HCT116 (cell line): ENCODE measurements at regions not wholly inside any gene's neighbourhood (a gene's known extent, or its start where the extent isn't known, plus 50 kb on each side); places are given as distances from the start of the nearest gene placed in this dataset.

Experiments
- ATAC-seq: fragments of 200-7000 bp; cut with Tn5 transposase; 2 replicates; pipeline ENCODE4 v1.9.1; 2020; ENCODE audit warnings: mild to moderate bottlenecking, moderate library complexity
- BruUV-seq: library from RNA; stranded (reverse); fragments of 400-500 nt; replicated peaks from 2 replicates; lab custom pipeline; 2021; lab: Mats Ljungman, UMichigan
- CTCF ChIA-PET: fragments of 300-600 bp; sonication (Branson Sonifier 250); formaldehyde crosslinking; loops from one replicate; lab custom pipeline; 2021; ENCODE audit warnings: antibody characterized with exemption; lab: Charles Lee
- POLR2A ChIA-PET: fragments of 300-600, 350-600 bp; sonication (Branson Sonifier 250); formaldehyde crosslinking; loops from one replicate; lab custom pipeline; 2021; ENCODE audit warnings: antibody characterized with exemption; lab: Charles Lee
- RAD21 ChIA-PET, 2 experiments: fragments of 300-600 bp; sonication (Branson Sonifier 250); formaldehyde crosslinking; loops; one replicate each; lab custom pipeline; 2023; ENCODE audit warnings: low total read pairs in 2 of 2; ENCODE audit not compliant: uncharacterized antibody in 2 of 2, unreplicated experiment in 2 of 2, low non-redundant PET in 1 of 2; lab: Charles Lee
- DNase-seq: peaks from one replicate; pipeline ENCODE4 v3.0.0-alpha.2; 2010; ENCODE audit warnings: low read depth, low spot score
- H2AFZ ChIP-seq: fragments of 200-600 bp; shearing (Covaris generic), sonication (generic); 2 replicates; pipeline ENCODE4 v1.6.1; 2017; ENCODE audit warnings: low read depth, mixed run types, mixed read lengths, antibody characterized with exemption, low read length; ENCODE audit not compliant: poor library complexity, severe bottlenecking
- H3K27ac ChIP-seq: 2 replicates; pipeline ENCODE4 v1.5.1; 2012; ENCODE audit warnings: low read depth, low read length
- H3K27me3 ChIP-seq: fragments of 200-600 bp; sonication (generic); 2 replicates; pipeline ENCODE4 v1.6.1; 2016; ENCODE audit warnings: mixed run types, low read length, mixed read lengths; ENCODE audit not compliant: insufficient read depth
- H3K36me3 ChIP-seq, 2 experiments: fragments of 200-500 bp in 1 of 2; fragments of 200-600 bp in 1 of 2; sonication (Bioruptor generic) in 1 of 2; sonication (generic) in 1 of 2; 2 replicates each; pipeline versions ENCODE4 v1.5.1 to v1.6.1; 2014 to 2016; ENCODE audit warnings: low read length in 2 of 2, inconsistent platforms in 1 of 2, mixed read lengths in 1 of 2, mixed run types in 1 of 2; ENCODE audit not compliant: insufficient read depth in 2 of 2, control insufficient read depth in 1 of 2
- H3K4me1 ChIP-seq, 2 experiments: fragments of 200-600 bp in 1 of 2; sonication (generic) in 1 of 2; 2 replicates each; pipeline versions ENCODE4 v1.5.1 to v1.6.1; 2012 to 2017; ENCODE audit warnings: low read length in 2 of 2, inconsistent platforms in 1 of 2, mild to moderate bottlenecking in 1 of 2, mixed read lengths in 1 of 2, mixed run types in 1 of 2, moderate library complexity in 1 of 2; ENCODE audit not compliant: insufficient read depth in 2 of 2, control insufficient read depth in 1 of 2
- H3K4me2 ChIP-seq: fragments of 200-600 bp; sonication (generic); 2 replicates; pipeline ENCODE4 v1.6.1; 2017; ENCODE audit warnings: mixed run types, low read length, mixed read lengths
- H3K4me3 ChIP-seq, 2 experiments: fragments of 200-600 bp in 1 of 2; sonication (generic) in 1 of 2; replicated peaks in 1 of 2; 2 replicates each; pipeline ENCODE4 v1.5.1; 2011 to 2016; ENCODE audit warnings: low read length in 2 of 2, control low read depth in 1 of 2, low read depth in 1 of 2, mild to moderate bottlenecking in 1 of 2, mixed read lengths in 1 of 2, mixed run types in 1 of 2
- H3K79me2 ChIP-seq: fragments of 200-600 bp; sonication (generic); 2 replicates; pipeline ENCODE4 v1.6.1; 2017; ENCODE audit warnings: mild to moderate bottlenecking, mixed run types, low read length, moderate library complexity, mixed read lengths; ENCODE audit not compliant: insufficient read depth
- H3K9ac ChIP-seq: fragments of 200-600 bp; sonication (generic); 2 replicates; pipeline ENCODE4 v1.6.1; 2016; ENCODE audit warnings: low read length, mixed read lengths
- H3K9me2 ChIP-seq: fragments of 200-600 bp; sonication (generic), shearing (Covaris generic); 2 replicates; pipeline ENCODE4 v1.6.1; 2017; ENCODE audit warnings: mixed run types, mild to moderate bottlenecking, moderate library complexity; ENCODE audit not compliant: insufficient read depth
- H3K9me3 ChIP-seq, 2 experiments: fragments of 200-500 bp in 1 of 2; fragments of 200-600 bp in 1 of 2; sonication (Bioruptor generic) in 1 of 2; sonication (generic) in 1 of 2; 2 replicates each; pipeline ENCODE4 v1.6.1; 2014 to 2017; ENCODE audit warnings: low read length in 2 of 2, mixed read lengths in 2 of 2, inconsistent platforms in 1 of 2, low read depth in 1 of 2, mild to moderate bottlenecking in 1 of 2, mixed run types in 1 of 2, moderate library complexity in 1 of 2; ENCODE audit not compliant: control insufficient read depth in 1 of 2, insufficient read depth in 1 of 2
- H4K20me1 ChIP-seq: fragments of 200-600 bp; sonication (generic), shearing (Covaris generic); 2 replicates; pipeline ENCODE4 v1.6.1; 2017; ENCODE audit warnings: mixed run types, mild to moderate bottlenecking, moderate library complexity; ENCODE audit not compliant: insufficient read depth
- CBX3 ChIP-seq: IDR thresholded peaks from 2 replicates; pipeline ENCODE4 v1.6.1; 2012; ENCODE audit warnings: low read depth
- CTCF ChIP-seq, 3 experiments: fragments of 200-600 bp in 1 of 3; sonication (generic) in 1 of 3; IDR thresholded peaks in 2 of 3; conservative IDR thresholded peaks in 1 of 3; 2 replicates each; pipeline ENCODE4 v1.5.1; 2012 to 2017; ENCODE audit warnings: low read depth in 2 of 3, low read length in 2 of 3, antibody characterized with exemption in 1 of 3, borderline replicate concordance in 1 of 3, control low read depth in 1 of 3, mild to moderate bottlenecking in 1 of 3, mixed read lengths in 1 of 3, mixed run types in 1 of 3, moderate library complexity in 1 of 3; ENCODE audit not compliant: insufficient read depth in 1 of 3
- ELF1 ChIP-seq: IDR thresholded peaks from 2 replicates; pipeline ENCODE4 v1.6.1; 2012; ENCODE audit warnings: low read depth, borderline replicate concordance
- MAX ChIP-seq: IDR thresholded peaks from 2 replicates; pipeline ENCODE4 v1.6.1; 2012
- POLR2AphosphoS5 ChIP-seq: IDR thresholded peaks from 2 replicates; pipeline ENCODE4 v1.6.1; 2011; ENCODE audit warnings: mild to moderate bottlenecking, low read depth, low read length, moderate library complexity
- REST ChIP-seq: IDR thresholded peaks from 2 replicates; pipeline ENCODE4 v1.6.1; 2012; ENCODE audit warnings: low read depth
- YY1 ChIP-seq: IDR thresholded peaks from 2 replicates; pipeline ENCODE4 v1.6.1; 2011; ENCODE audit warnings: low read length, low read depth, moderate library complexity, mild to moderate bottlenecking; ENCODE audit not compliant: insufficient replicate concordance; ENCODE audit errors: extremely low read depth
- ZFX ChIP-seq: fragments of 450-650 bp; IDR thresholded peaks from 2 replicates; pipeline ENCODE4 v1.6.1; 2017
- intact Hi-C: fragments of 100-400 bp; cut with micrococcal nuclease; formaldehyde crosslinking; loops from 2 replicates; pipeline ENCODE4 v1.10.0; 2022

- H3K79me2 ChIP-seq: peaks cover 7% of the 10 kb centered on the region; the same call in 1 of the 2 replicates
- DNase-seq (no peak), ATAC-seq (no peak)
- no peak overlapping the region for H2AFZ ChIP-seq
- no peak overlapping the region for H3K27ac ChIP-seq
- peaks cover 0 to 10% of the 10 kb centered on the region in 2 experiments; a peak in 1 of 4 replicates for H3K4me1 ChIP-seq
- peaks cover 3% of the 10 kb centered on the region; the same call in 1 of the 2 replicates for H3K9me2 ChIP-seq
- H3K4me2 ChIP-seq: no peak overlapping the region
- H4K20me1 ChIP-seq: 0 out of 2 replicates have a peak, but pooled peaks cover 4% of the 10 kb centered on the region
- H3K9me3 ChIP-seq: no peaks in the 10 kb centered on the region
- no peak overlapping the region for H3K9ac ChIP-seq
- RAD21 ChIA-PET: no interaction called here
- H3K4me3 ChIP-seq: no peak overlapping the region
- H3K36me3 ChIP-seq: no peaks in the 10 kb centered on the region
- CTCF ChIA-PET: no interaction called here
- TF ChIP-seq REST (no peak), ELF1 (no peak), CTCF (IDR thresholded peaks at IDR 0.05 in 2 of 3, conservative IDR thresholded peaks at IDR 0.05 in 1 of 3; ENCODE audit: borderline replicate concordance in 1 of 3, insufficient read depth in 1 of 3, low read depth in 2 of 3, low read length in 2 of 3) (no peak), POLR2AphosphoS5 (no peak), MAX (no peak), CBX3 (no peak), ZFX (no peak), YY1 (no peak)
- intact Hi-C loops: no loop called here
- POLR2A ChIA-PET: no interaction called here
- BruUV-seq: no TSS peak
- H3K27me3 ChIP-seq: no peaks in the 10 kb centered on the region
Observed at GRCh38 chr12:127147724-127148123, 1119.2 kb upstream of the TMEM132C start.
